EH (cell line): ENCODE measurements at regions not wholly inside any gene's neighbourhood (a gene's known extent, or its start where the extent isn't known, plus 50 kb on each side); places are given as distances from the start of the nearest gene placed in this dataset.
A peak's percentile ranks its signal among the peaks of the same experiment; 100 is the strongest.

Experiments
- DNase-seq: peaks from one replicate; pipeline ENCODE4 v3.0.0-alpha.2; 2015; ENCODE audit warnings: low read depth

- no peak for DNase-seq
Observed at GRCh38 chr4:129350834-129351721, 255.1 kb downstream of the C4orf33 start.

GRCh38 chr4:129352480-129352879 lies 256.5 kb downstream of the C4orf33 start:
- DNase-seq = no peak

GRCh38 chr4:129353490-129353889 lies 257.5 kb downstream of the C4orf33 start:
- no peak for DNase-seq

GRCh38 chr4:129355031-129355430 lies 259.1 kb downstream of the C4orf33 start:
- DNase-seq = no peak

- DNase-seq = no peak
Observed at GRCh38 chr4:129355516-129355915, 259.6 kb downstream of the C4orf33 start.

GRCh38 chr4:129358571-129358970 lies 262.6 kb downstream of the C4orf33 start:
- DNase-seq = peak; percentile 43

GRCh38 chr4:129359461-129359860 lies 263.5 kb downstream of the C4orf33 start:
- DNase-seq = no peak

- peak; percentile 65 for DNase-seq
Observed at GRCh38 chr4:129362691-129363274, 266.8 kb downstream of the C4orf33 start.

GRCh38 chr4:129364747-129365452 lies 268.9 kb downstream of the C4orf33 start:
- DNase-seq = no peak

- no peak for DNase-seq
Observed at GRCh38 chr4:129369361-129370010, 273.5 kb downstream of the C4orf33 start.

GRCh38 chr4:129371065-129371464 lies 275.1 kb downstream of the C4orf33 start:
- no peak for DNase-seq

- DNase-seq = no peak
Observed at GRCh38 chr4:129371926-129372325, 276.0 kb downstream of the C4orf33 start.

- no peak for DNase-seq
Observed at GRCh38 chr4:129377131-129377845, 281.3 kb downstream of the C4orf33 start.

GRCh38 chr4:129378364-129378763 lies 282.4 kb downstream of the C4orf33 start:
- no peak for DNase-seq

- DNase-seq = no peak
Observed at GRCh38 chr4:129379429-129379828, 283.5 kb downstream of the C4orf33 start.

GRCh38 chr4:129384974-129385373 lies 289.0 kb downstream of the C4orf33 start:
- no peak for DNase-seq

GRCh38 chr4:129387666-129388065 lies 291.7 kb downstream of the C4orf33 start:
- DNase-seq = no peak

GRCh38 chr4:129393976-129394375 lies 298.0 kb downstream of the C4orf33 start:
- DNase-seq = no peak

GRCh38 chr4:129394635-129395034 lies 298.7 kb downstream of the C4orf33 start:
- no peak for DNase-seq

- no peak for DNase-seq
Observed at GRCh38 chr4:129403848-129404247, 307.9 kb downstream of the C4orf33 start.

GRCh38 chr4:129410115-129410514 lies 314.2 kb downstream of the C4orf33 start:
- no peak for DNase-seq

- DNase-seq = no peak
Observed at GRCh38 chr4:129415004-129415403, 319.1 kb downstream of the C4orf33 start.
